ENCODE measurements at regions not wholly inside any gene's neighbourhood (a gene's known extent, or its start where the extent isn't known, plus 50 kb on each side); places are given as distances from the start of the nearest gene placed in this dataset.

DNA sequence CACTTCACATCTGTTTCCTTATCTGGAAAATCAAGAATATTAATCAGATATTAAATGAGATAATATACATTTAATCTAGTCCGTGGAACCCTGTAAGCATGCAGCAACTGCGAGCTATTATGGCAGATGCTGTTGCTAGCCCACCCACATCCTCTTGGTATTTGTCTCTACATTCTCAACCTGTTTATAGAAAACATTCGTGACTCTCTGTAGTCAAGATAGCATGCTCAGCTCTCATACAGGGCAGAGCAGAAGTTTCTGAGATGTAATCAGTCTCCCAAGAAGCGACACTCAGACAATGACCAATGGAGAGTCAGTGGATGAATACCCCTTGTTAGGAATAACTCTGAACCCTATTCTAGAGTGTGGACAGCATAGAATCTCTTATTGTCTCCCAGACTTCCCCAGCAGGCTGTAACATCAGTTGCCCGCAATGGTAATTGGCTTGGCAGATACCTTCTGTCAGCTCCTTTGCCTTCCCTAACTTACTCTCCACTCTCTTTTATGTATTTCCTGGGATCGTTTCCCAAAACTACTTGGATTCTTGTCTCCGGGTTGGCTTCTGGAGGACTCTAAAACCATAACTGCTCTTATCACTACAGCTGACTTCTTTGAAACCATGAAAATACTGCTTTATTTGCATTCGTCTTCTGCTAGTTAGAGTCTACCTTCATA is 400.7 kb upstream of the TNP1 start:
- DNase-seq: no peak

DNA sequence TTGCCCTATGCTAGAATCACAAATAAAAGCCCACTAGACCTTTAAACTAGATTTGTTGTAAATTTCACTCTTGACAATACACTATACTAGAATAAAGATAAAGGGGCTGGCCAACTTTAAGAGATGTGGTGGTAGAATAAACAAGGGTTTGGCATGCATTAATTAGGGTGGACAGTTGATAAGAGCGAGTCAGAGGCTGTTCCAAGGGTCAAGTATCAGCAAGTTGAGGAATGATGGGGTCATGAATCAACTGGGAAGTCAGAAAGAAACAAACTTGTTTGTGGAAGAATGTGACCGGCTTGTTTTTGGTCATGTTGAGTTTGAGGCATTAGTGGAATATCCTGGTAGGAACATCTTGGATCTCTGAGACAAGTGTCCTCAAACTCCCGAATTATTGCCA is 398.3 kb upstream of the TNP1 start:
- DNase-seq: no peak

DNA sequence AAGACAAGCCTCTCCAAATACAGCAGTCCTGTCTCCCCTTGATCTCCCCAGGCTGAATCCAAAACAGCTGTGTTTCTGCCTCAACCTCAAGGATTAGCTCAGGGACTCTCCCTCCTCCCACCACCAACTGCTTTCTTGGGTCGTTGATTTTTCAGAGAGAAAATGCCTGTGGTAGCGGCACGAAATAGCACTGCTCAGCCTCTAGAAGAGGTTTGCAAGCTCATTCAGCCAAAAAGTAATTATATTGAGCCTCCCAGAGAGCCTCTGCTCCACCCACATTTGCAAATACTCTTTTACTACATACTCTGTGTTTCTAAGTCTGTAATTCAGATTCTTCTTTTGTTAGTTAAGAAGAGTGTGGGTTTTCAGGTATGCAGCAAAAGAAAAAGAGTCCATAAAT is 396.4 kb upstream of the TNP1 start:
- peak; percentile 51 for DNase-seq

DNA sequence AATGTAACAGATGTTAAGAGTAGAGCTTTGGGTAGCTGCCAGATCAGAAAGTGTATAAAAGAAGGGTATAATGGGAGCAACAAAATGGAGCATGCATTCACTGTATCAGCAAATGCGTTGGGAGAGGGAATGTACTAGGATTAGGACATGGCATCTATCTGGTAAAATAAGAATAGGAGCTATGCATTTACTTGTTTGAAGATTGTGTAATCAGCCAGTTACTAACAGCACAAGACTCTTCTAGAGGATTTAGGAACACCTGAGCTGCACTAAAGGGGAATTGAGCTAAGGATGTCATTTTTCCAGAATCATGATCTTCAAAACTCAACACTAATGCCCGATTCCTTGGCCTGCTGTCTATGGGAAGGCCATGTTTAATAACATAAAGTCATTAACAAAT is 394.2 kb upstream of the TNP1 start:
- DNase-seq: no peak

DNA sequence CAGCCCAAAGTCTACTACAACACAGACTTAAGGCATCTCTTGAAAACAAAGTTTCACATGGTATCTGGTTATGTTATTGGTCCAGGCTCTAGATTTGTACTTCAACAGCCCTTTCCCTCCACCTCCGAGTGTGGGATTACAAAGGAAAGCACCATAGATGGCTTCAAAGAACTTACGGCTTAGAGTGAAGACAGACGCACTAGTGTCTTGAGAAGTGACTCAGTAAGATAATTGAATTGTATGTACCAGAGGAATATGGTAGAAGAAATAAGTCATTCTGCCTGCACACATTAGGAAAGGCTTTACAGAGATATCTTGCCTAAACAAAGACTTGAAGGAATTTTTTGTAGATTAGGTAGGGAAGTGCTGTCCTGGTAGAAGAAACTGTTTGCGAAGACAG is 392.3 kb upstream of the TNP1 start:
- DNase-seq: no peak

DNA sequence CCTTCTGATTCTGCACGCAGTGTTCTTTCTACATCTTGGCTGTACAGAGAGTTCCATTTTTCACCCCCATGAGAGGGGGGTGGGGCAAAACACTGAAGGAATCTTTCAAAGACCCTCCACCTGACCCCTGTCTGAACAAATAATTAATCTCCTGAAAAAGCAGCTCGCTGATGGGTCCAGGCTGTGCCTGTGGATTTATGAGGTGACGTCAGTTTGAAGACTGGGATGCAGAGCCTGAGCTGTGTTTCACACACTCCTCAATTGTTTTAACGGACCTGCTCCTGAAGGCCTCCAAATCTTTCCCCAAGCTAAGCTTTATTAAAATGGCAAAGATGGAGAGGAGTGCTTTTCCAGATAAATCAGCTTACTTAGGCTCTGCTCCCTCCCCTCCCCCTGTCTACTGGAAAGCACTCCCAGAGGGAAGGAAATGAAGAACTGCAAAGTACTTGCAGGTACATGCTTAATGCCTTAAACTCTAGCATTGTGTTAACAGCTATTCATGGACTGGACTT is 390.2 kb upstream of the TNP1 start:
- DNase-seq: peak; percentile 67

DNA sequence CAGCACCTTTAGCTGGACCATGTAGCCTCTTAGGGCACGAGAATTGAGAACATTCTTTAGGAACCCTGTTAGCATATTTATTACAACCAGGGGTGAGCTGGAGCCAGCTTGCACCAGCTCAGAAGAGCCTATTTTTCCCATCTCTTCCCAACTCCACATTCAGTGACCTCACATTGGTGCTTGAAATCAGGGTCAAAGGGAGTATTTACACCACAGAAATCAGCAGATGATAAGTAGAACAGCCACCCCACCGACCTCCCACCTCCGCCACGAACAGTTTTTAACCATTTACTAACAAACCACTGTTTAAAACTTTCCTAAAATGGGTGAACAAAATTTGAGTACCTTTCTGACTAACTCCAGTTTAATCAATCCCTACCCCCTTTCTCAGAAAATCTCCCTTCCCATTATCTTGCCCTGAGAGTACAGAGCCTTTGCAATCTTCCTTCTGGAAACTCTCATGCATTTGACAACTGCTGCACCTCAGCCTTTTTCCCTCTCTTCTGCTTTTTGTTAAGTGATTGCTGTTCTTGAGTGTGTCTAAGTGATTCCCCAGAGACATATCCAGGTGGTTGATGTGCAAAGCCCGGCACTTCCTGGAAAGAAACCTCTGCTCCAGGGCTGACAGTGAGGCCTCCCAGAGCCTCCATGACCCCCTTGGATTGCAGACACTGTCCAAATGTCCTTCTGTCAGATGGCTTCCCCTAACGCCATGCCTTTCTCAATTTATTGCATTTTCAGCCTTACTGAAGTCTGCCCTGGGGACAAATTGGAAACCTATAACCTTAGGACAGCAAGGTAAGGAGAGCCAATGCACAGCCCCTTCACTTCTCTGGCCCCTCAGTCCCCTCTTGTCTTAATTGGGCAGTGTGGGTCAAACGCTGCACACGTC is 389.5 kb upstream of the TNP1 start:
- DNase-seq: no peak

DNA sequence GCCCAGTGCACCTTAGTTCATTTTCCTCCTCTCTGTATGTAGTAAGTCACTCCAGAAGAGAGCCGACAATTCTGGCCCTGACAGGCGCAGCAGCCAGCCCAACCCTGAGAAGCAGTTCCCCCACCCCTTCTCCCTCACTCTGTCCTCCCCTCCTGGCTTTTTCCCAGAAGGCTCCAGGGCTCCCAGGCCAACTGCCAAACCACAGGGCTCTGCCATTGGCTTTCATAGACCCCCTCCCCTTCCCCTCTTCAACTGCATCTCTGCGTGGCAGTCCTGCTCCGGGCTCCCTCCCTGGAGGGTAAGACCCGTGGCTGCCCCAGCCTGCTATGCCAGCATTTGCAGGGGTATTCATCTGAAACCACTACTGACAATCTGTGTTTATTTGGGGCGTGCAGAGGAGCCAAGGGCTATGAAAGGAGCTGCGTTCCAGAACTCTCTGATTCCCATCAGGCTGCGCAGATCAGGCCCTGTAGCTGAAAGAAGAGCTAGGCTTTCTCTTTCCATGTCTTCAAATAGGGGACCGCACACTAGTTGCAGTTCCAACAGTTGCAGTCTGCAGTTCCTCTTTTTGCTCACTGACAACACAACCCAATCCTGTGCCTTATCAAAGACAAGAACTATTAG is 388.6 kb upstream of the TNP1 start:
- peak; percentile 95 for DNase-seq

DNA sequence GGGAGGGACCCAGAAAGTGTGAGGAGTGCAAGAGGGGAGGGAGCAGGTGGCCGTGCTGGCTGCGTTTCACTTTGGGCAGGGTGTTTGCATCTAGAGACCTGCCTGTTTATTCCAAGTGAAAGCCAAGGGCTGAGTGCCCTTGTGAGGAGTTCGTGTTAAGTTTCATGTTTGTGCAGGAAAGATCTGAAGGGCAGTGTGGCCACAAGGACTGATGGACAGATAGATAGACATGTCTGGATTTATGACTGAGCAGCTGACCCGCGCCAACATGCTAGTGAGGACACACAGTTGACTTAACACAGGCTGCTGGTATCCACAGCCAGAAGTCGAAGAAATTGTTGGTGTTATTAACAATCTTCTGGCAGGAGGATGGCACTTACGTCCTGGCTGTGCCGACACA is 387.6 kb upstream of the TNP1 start:
- DNase-seq: peak; percentile 62

DNA sequence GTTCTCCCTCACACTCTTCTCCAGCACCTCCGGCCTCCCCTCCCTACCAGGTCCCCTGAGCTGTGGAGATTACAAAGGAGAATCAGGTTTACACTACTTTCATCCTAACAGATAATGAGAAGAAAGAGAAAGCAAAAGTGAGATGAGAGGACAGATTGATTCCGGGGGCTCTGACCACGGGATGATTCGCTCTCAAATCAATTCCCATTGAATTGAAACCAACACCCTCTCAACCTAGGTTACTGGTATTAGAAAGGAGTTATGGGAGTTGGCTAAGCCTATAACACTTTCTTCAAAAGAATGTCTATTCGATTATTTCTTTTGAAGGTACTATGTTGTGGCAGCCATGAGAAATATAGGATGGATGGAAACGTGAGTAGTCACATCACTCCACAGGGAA is 386.2 kb upstream of the TNP1 start:
- DNase-seq: no peak

DNA sequence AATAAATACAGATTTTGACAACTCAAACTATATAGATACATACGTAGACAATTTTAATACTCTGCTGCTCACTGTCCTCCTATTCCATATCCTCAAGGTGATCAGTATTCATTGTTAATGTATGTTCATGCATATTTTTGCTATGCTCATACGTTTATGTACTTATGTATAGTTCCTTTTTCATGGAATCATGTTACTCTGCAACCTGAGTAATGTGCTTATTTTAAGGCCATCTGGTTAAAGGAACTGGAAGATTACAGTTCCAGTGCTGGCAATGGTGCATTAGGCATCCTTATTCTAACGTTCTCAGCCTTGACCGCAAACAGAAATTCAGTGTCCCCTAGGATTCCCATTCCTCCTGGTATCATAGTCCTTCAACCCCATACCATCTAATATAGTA is 385.0 kb upstream of the TNP1 start:
- no peak for DNase-seq

DNA sequence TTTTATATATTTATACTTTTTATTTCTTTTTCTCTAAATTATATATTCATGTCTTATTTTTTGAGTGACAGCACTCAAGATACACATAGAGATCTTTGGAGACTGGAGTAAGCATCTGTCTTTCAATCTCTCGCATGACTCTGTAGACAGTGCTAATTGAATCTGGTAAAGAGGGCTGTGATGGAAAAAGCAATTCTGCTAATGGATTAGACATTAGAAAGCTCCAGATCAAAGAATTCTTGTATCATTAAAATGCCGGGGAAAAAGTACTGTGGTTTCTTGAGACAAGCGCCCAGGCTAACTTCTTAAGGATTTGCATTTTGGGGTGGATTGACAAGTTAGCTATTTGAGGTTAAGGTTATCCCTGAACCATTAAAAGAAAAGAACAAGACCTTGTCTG is 383.1 kb upstream of the TNP1 start:
- DNase-seq: no peak

DNA sequence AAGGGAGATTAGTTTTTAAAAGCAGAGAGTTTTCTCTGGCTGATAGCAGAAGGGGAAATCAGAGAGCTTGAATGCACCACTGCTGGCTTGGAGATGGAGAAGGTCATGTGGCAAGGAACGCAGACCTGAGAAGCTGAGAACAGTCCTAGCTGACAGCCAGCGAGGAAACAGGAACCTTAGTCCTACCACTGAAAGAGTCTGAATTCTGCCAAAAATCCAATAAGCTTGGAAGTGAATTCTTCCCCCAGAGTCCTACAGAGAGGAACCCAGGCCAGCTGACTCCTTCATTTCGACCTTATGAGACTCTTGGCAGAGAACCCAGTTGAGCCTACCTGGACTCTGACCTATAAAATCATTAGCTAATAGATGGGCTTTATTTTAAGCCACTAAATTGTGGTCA is 371.9 kb upstream of the TNP1 start:
- no peak for DNase-seq

DNA sequence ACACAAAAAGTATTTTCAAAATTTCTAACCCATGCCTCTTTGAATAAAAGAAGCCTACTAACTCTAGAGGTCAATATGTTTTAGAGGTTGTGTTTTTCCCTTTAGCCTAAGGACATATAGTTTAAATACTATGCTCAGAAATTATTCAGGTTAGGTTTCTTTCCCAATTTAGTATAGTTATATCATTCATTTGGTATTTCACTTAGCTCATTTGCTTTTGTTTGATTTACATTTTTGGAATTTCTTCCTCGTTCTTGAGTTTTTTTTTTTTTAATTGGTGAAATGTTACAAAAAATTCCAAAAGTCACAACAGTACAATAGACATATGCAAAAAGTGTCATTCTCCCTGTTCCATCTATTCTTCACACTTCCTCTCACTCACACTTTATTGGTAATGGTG is 371.3 kb upstream of the TNP1 start:
- DNase-seq: no peak

DNA sequence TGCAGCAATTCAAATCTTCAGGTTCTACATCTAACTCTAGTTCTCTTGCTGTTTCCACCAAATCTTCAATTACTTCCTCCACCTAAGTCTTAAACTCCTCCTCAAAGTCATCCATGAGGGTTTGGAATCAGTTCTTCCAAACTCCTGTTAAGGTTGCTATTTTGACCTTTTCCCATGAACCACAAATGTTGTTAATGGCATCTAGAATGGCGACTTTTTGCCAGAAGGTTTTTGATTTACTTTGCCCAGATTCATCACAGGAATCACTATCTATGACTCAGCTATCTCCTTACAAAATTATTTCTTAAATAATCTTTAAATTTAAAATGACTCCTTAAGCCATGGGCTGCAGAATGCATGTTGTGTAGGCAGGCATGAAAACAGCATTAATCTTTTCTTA is 368.9 kb upstream of the TNP1 start:
- no peak for DNase-seq

DNA sequence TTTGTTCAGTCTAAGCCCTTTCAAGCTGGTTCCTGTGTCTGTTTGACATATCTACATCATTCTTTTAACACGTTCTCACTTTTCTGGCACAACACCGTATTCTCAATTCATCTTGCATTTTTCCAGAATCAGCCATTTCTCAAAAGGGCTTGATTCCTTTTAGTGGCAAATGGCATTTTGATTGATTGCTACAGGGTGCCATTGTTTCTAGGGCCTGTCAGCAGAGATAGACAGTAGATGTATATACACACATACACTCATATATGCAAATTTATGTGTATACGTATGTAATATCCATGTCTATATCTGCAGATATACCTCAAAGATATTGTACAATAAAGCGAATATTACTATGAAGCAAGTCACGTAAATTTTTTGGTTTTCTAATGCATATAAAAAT is 367.9 kb upstream of the TNP1 start:
- no peak for DNase-seq

DNA sequence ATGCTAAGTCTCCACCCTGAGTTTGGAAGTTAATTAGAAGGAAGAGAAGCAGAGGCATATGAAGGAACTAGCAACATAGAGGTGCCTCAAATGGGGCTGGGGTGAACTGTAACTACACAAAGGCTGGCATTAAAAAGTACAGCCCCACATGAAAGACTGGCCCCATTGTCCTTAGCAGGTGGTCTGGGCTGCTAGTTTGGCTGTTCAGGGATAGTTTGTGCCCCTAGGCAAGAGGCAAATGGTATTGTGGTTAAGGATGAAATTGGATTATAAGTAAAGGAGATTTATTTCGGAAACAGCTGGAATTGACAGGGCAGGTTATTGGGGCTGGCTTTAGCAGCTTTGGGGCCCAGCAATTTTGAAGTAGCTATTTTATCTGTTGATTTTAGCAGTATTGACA is 365.7 kb upstream of the TNP1 start:
- no peak for DNase-seq

DNA sequence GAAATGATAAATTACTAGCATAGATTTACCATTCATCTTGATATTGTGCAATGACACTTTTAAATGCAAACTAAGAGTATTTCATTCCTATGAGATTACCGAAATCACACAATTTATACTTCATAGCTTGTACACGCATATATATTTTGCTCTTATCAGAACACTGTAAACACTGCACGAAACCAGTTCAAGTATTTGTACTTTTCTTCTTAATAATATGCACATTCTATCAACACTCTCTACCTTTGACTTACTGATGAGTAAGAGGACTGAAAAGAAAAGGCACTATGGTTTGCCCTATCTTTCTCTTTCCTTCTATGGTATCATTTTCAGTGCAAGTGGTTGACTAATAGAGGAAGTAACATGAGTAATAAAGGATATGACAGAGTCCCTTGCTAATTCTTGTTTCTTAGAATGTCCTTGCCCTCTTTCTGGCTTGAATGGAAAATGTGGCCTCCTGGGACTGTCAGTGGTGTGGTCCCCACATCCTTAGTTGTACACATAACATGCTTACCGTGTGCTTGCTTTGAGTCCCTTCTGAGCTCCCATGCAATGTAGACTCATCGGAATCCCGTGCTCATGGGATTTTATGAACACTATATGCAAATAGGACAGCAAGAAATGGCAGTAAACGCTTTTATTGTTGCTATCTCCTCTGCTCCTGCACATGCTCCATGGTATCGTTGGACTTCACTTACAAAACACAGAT is 363.5 kb upstream of the TNP1 start:
- peak; percentile 36 for DNase-seq

DNA sequence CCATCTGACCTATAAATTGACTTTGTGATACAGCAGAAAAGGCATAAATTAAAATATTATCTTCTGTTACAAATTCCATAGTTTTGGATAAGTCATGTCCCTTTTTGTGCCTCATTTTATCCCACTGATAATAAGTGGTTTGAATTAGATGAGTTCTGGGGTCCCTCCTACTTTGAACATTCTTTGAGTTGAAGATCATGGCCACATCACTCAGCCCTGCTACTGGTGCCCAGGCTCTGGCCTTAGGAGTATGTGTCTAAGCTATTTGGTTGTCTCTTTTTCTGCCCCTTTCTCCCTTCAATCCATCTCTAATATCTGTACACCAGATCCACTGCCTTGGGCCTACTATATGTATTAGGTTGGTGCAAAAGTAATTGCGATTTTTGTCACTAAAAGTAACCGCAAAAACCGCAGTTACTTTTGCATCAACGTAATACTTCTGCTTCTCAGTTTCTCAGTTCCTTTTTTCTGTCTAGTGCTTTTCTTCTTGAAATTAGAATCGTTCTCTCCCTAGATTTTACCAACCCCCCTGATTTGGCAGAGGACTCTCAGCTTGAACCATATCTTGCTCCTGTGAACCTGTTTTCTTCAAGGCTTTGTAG is 362.5 kb upstream of the TNP1 start:
- no peak for DNase-seq

DNA sequence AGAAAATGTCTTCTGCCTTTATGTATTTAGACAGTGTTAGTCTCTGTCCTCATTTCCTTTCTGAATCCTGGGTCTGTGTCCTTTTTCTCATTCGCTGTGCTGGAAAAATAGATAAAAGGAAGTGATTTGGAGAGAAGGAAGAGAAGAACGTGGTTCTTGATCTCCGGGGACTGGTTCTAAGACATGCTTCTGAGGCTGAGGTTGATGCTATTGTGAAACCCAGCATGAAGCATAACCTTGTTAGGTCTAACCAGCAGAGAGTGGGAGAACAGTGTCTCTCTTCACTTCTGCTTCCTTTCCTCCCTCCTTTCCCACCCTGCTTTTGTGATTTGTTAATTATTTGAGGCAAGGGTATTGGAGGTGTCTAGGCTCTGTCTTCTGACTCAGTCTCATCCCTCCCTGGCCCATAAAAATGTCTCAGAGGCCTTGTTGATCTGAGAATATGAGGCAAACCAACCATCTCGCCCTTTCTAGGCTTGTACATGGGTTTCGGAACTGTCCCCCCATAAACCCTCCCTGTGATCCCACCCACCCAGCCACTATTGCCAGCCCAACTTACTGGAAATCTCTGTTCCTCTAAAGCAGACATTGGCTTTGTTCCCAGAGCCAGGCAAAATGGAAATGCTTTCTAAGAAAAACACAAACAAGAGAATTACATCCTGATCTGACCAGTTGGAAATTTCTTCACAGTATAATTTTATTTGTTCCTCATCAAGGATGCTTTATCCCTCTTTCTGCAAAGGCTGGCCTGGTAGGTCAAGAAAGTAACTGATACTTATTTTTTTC is 360.6 kb upstream of the TNP1 start:
- peak; percentile 52 for DNase-seq

DNA sequence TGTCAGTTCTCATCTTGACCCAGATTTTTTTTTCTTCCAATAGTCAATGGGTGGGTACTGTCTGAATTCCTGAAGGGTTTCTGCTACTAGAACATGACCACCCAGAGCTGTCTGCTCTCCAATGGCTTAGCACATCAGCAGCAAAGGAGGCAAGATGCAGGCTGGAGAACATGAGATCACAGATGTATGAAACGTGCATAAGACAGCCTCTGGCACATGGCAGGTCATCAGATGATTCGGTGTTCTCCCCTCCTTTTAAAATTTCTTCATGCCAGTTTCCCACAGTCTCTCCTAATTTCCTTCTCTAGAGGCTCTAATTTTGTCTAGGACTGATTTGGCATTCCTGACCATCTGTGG is 359.3 kb upstream of the TNP1 start:
- DNase-seq: no peak
